GM21619 (cell line): ENCODE measurements at regions not wholly inside any gene's neighbourhood (a gene's known extent, or its start where the extent isn't known, plus 50 kb on each side); places are given as distances from the start of the nearest gene placed in this dataset.
A peak's percentile ranks its signal among the peaks of the same experiment; 100 is the strongest.

Experiments
- ATAC-seq: cut with Tn5 transposase; IDR thresholded peaks from one replicate; pipeline ENCODE4 v1.9.1; 2021; ENCODE audit not compliant: unreplicated experiment

DNA sequence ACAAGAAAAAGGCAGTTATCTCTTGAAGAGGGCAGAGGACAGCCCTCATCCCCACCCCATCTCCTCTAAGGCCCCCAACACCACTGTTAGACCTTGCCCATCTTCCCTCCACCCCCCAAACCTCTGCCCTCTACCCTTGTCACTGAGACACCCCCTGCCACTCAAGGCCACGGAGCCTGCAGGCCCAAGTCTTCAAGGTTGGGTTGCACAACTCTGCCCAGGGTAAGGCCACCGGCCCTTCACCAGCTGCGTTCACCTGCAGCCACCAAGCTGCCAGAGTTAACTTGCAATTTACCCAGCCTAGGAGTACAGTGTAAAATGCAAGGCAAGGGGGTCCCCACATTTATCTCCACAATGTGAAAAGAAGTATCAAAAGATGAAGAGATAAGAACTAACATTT lies 128.7 kb upstream of the PKDCC start:
- no peak for ATAC-seq

DNA sequence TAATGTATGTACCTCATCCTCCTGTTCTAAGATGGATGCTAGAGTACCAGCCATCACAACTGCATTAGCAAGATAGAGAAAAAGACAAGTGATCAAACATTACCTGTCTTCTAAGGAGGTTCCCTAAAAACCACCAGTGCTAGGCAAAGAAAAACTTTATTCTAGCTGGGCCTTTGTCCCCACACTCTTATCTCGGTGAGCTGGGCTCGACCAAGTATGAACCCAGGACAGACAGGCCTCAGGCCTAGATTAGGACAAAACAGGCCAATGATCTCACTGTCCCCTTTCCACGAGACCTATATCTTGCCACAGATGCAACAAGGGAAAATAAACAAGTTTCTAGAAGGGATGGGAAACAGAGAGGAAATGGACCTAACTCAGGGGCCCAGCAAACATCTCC lies 127.6 kb upstream of the PKDCC start:
- no peak for ATAC-seq

DNA sequence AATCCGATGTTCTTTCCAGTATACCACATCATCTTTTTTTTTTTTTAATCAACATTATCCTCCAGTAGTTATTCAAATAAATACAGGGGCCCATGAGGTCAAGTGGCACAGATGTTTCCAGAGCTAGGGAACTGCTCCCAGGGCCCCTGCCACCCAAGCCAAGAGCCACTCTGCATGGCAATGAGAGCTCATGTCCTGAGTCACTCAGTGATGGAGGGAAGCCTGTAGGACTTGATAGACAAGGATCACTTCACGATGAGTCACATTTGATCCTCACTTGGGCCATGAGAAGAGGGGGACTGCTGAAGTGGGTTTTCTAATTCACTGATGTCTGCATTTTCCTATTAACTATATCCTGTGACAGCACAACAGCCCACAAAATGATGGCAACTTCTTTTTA lies 127.0 kb upstream of the PKDCC start:
- ATAC-seq, result no peak

DNA sequence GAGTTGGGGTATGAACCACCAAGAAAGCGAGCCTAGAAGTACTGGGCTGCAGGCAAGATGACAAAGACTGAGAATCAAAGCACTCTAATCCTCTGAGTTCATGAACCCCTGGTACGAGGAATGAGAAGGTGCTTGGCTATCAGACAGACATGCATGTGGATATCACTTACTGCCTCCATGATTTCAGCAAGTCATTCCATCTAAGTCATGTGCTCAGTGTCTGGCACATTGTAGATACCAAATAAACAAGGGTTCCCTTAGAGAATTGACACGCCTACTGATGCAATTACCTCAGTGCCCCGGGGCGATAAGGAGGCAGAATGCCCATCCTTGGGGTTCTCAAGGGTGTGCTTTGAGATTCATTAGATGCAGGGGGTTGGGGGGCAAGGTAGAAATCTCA lies 125.6 kb upstream of the PKDCC start:
- ATAC-seq, result no peak

DNA sequence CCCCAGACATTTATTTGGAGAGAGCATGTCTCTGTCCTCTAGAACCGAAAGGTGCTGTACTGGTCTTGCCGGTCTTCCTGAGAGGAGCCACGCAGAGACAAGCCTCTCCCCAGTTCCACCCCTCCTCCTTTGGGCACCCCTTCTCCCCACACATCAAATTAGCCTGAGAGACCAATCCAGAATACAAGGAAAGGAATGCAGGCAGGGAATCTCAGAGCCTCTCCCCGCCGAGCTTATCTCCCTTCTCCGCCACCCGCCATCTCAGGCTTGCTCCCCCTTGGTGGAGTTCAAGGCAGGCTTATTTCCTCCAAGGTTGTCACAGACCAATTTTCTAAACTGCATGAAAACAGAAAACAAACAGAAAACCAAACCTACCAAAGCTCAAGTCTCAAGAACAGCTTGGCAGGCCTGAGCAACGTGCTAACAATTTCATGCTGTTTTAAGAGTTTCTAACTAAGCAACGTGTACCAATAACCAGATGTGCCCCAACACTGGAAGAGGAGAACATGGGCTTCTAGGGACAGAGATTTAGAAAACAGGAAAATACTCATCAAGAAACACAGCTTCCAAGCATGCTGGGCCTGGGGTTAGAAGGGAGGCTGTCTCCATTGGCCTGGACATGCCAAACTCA lies 124.5 kb upstream of the PKDCC start:
- ATAC-seq, result no peak

DNA sequence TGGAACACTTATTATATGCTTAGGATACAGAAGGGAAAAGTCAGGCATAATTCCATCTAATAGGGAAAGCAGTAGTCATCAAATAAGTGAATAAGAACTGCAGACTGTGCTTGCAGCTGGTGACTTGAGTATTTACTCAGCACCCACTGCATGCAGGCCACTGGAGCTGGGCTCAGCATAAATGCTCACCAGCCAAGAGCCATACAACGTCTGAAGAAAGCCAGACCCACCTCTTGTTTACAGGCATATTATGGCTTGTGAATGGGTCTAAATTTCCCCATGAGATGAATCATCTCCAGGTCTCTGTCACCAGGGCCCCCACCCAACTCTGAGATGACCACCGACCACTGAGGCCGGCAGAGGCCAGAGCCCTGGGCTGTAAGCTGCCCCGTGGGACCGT lies 123.8 kb upstream of the PKDCC start:
- ATAC-seq, result no peak

DNA sequence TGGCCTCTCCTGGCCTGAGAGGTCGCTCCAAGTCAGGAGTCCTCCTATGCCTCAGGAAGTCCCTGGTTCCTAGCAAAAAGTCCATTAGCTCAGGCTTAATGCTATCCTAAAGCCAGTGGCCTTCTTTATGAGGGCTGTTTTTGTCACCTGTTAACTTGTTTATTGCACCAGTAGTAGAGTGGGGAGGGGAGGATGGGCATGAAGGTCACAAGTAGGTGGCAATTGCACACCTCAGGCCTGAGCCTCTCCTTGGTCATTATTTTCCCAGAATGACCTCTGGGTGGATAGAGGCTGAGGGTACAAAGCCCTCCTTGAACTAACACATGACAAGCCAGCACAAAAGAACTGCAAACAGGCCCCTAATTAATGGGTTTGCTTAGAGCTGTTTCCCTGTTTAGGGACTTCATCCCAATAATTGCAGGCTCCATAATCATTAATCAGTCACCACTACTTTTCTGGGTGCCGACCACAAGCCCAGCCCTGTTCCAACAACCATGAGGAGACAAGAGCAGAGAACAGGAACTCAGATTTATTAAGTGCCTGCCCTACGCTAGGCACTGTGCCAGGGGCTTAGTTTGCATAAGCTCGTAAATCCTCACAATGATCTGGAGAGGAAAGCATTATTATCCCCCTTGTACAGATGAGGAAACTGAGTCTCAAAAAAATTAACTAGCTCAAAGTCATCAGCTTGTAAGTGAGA lies 123.0 kb upstream of the PKDCC start:
- ATAC-seq, result no peak

DNA sequence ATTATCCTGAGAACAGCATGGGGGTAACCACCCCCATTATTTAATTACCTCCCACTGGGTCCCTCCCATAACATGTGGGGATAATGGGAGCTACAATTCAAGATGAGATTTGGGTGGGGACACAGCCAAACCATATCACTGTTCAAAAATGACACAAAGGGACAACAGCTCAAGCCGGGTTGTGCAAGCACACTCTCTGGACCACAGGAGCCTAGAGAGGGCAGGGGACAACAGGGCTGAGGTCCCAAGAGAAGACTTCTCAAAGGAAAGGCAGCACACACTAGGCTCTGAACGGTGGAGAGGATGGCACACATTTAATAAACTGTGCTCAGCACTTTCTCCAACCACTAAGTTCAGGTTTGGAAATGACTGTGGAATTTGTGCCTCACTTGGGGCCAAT lies 122.1 kb upstream of the PKDCC start:
- no peak for ATAC-seq

DNA sequence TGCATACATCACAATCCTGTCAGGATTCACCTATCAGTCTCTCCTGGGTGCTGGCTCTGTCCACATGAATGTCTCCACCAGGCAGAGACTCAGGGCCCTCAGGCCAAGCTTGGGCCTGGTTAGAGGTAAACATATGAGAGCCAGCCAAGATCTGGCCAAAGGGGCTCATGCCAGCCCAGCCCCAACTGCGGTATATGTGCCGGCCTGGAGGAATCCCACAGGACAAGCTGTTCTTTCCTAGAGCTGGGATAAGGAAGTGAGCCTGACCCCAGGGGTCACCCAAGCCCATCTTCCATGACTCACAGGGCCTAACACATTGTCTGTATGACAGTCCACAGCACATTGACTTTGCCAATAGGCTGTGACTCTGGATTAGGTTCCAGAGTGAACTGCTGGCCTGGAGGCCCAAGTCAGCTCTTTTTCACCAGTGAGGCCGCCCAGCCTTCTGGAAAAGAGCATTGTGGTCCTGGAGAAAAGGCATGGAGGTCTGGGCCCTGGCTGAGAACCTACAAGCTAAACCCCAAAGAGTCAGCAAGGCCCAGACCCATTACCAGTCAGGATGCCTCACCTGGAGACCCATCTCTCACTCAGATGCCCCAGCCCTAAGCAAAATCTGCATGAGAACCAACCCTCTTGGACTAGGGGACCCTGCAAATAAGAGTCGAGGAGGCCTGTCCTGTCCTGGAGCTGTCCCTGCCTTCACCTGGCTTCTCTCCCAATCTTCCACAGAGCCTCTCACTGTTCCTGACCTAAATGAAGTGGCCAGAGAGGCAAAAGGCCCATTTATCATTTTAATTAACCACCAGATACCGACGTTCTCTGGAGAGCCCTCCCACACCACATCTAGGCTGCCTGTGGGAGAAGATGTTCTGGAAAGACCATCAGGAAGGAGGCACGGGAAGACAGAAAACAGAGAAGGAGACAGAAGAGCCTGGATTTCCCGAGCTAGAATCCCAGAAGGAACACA lies 120.9 kb upstream of the PKDCC start:
- ATAC-seq, result no peak

DNA sequence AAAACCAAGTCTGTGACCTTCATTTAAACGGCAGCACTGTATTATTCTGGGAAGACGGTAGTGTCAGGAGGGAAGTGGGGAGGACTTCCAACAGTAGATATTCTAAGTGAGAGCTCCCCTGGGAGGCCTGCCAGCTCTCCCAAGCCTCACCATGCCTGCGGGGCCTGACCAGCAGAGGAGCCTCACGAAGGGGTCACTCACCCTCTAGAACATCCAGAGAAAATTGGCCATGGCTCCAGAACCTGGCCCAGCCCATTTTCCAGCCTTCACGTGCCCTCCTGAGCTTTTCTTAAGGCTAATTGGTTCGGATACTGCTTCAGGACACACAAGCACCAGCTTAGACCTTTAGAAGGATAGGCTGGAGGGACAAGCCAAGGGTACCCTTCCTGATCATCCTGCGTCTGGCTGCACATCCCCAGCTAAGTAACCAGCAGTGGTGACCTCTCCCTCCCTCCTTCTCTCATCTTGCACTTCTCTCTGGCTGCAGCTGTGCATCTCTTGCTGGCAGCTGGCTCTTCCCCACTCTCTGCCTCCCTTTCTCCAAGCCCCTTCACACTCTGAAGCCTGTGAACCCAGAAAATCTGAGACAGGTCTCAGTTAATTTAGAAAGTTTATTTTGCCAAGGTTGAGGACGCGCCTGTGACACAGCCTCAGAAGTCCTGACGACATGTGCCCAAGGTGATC lies 120.1 kb upstream of the PKDCC start:
- ATAC-seq, result no peak

DNA sequence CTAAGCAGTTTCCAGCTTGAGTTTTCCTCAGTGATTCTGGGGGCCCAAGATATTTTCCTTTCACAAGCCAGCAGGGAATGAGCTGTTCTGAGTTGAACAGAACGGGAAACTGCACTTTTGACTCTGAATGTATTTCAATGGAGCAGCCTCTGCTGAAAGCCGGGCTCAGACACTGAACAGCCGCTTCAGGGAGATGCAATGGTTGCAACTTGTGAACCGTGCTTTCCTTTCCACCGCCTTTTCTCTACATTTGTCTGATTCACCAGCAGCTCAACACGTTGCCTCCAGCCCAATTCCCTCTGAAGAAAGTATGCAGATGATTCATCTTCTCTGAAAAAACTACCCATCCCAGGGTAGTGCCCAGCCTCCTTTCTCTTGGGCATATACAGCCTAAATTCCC lies 119.3 kb upstream of the PKDCC start:
- no peak for ATAC-seq

DNA sequence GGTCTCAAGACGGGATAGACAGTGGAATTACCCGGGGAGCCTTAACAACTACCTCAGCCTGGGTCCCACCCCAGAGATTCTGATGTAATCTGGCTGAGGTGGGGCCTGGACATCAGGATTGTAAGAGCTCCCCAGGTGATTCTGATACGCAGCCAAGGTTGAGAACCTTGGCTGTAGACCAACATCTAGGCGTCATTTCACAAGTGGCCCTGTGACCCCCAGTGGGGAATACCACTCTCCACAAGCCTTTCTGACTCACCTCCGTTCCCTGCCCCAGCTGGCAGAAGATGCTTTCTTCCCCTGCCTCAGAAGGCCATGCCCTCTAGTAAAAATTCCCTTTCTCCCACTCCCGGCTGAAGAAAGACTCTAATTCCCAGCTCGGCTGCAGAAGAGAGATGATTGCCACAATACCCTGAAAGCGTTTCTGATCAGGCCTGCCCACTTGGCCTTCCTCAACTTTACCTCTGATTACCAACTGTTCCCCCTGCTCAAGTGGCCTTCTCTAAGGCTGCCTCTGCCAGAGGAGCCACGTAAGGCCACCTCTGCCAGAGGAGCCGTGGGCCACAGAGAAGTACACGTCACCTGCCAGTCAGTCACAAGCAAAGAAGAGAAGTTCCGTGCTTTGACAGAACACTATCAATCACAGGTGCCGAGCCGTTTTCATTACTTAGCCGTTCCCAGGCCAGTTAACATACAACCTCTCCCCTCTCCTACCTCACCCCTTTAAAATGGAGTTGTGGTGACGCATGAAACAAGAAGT lies 116.8 kb upstream of the PKDCC start:
- ATAC-seq, result peak; percentile 70

DNA sequence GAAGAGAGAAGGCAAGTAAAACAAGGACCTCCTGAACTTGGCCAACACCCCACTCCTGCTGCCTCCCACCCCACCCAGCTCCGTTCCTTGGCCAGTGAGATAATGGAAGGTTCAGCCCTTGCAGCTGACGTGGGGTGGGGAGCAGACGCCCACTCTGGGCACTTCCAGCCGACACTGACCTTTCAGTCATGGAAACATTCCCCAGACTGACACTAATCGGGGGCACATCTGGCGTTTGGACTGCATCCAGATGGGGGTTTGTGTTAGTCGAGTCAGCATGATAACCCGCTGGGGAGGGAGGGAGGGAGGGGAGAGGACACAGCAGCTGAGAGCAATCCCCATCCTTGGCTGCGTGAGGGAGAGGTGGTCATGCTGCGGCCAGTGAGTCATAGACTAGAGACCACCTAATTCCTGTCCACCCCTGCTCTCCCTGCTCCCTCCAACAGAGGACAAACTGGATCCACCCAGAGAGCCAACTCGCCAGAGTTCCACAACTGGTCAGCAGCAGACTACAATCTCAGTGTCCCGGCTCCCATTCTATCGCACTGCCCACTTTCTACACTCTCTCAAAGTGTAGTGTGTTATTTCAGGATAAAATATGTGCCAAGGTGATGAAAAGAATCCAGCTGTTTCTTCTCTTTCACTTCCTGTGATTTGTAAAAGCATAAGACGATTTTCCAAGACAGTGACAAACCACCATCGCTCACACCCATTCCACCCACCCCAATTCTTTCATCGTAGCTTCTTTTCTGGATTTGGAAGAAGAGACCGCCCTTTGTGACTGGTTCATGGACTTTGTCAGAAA lies 115.4 kb upstream of the PKDCC start:
- no peak for ATAC-seq

DNA sequence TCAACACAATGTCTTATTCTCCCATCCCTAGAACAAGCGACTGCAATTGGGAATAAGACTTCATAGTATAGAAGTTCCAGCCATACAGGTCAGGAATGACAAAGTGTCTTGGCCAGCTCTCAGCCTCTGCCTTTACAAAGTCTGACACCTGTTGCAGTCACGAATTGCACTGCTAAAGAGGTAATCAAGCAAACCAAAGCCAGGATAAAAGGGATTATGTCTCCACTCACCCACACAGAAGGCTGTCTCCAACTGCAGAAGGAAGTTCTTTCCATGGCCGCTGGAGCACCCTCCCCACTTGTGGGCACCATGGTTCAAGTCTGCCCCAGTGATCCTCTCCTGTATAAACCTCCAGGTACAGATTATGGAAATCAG lies 114.8 kb upstream of the PKDCC start:
- ATAC-seq, result no peak

DNA sequence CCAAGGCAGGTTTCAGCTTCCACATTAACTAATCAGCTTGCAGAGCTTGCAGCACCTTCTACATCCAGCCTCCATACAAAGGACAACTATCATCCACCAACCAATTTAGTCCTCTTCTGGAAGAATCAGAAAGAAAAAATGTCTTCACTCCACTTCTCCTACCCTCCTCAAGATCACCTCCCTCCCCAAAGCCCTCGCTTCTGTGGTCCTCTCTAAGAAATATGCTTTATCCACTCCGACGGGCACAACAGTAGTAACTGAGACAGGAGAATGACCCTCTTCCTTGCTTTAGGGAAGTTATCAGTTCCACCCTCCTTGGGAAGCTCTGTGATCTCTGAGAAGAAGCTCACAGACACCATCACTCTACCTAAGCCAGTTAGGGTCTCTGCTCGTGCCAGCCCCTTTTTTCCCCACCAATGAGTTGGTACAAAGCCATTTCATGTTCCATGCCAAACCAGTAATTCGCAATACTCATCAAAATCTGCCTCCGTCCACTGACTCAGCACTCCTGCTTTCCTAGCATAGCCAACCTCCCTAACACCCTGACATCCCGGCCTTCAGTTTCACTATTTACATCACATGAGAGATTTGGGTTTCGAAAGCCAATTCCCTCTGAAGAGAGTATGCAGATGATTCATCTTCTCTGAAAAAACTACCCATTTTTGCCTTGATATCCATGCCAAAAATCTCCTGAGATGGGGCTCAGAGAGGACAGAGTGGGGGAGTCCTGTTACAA lies 114.1 kb upstream of the PKDCC start:
- no peak for ATAC-seq

DNA sequence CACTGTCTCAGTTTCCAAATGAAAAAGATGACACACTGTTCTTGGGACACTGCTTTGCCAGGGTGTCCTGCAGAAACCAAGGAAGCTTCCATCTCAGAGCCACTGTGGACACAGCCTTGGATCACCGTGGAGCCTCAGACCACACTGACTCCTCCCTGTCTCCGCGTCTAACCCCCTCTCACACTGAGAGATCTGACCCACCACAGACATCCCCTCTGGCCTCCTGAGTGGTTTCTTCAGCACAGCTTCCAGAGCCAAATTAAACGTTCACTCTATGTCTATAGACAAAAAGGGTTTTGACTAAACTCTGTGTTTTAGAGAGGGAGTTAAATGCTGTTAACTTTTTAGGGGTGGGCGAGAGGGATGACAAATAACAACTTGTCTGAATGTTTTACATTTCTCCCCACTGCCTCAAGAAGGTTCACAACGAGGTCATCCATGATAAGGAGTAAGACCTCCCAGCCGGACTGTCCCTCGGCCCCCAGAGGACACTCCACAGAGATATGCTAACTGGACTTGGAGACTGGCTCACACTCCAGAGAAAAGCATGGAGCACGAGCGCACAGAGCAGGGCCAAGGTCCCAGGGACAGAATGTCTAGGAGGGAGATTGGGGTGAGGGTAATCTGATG lies 113.4 kb upstream of the PKDCC start:
- ATAC-seq, result no peak

DNA sequence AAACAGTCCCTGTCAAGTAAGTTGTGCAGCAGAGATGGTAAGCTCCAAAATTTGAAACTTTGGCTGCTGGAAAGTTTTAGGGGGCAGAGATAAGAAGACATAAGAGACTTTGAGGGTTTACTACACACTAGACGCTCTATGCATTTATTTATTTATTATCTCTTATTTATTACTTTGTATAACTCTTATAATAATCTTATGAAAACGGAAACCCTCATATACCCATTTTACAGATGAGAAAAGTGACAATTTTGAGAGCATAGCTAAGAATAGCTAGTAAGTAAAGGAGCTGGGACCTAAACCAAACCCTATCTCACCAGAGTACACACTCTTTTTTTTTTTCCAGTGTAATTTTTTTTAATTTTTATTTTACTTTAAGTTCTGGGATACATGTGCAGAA lies 112.8 kb upstream of the PKDCC start:
- ATAC-seq, result no peak

DNA sequence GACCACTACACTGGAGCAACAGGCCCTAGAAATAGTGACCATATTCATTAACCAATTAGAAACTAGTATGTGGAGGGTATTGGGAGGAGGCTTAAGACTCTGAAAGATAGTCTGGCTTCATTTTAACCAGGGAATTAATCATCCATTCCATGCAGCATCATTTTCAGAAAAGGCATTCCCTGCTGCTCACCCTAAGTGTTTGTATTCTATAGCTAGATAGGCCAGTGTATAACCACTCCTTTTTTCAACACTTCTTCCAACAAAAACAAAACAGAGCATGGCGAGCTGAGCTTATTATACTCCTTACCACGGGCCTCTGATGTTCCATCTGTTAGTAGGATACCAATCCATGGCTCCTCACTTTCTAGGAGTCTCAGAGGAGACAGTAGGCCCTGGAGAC lies 112.0 kb upstream of the PKDCC start:
- no peak for ATAC-seq
